ENCODE measurements at regions not wholly inside any gene's neighbourhood (a gene's known extent, or its start where the extent isn't known, plus 50 kb on each side); places are given as distances from the start of the nearest gene placed in this dataset.

GRCh38 chr3:180391001-180391400, 211.0 kb upstream of the TTC14 start:
- TF ChIP-seq CTCF (conservative IDR thresholded peaks at IDR 0.05; ENCODE audit: low read depth, low read length), result no peak
- no peak for DNase-seq (ENCODE audit: low read depth)
- no peak overlapping the region for H3K4me3 ChIP-seq (ENCODE audit: low read depth, low read length)

GRCh38 chr3:180401226-180401625, 200.7 kb upstream of the TTC14 start:
- no peak for DNase-seq (ENCODE audit: low read depth)
- TF ChIP-seq CTCF (conservative IDR thresholded peaks at IDR 0.05; ENCODE audit: low read depth, low read length), result no peak
- no peak overlapping the region for H3K4me3 ChIP-seq (ENCODE audit: low read depth, low read length)

DNA sequence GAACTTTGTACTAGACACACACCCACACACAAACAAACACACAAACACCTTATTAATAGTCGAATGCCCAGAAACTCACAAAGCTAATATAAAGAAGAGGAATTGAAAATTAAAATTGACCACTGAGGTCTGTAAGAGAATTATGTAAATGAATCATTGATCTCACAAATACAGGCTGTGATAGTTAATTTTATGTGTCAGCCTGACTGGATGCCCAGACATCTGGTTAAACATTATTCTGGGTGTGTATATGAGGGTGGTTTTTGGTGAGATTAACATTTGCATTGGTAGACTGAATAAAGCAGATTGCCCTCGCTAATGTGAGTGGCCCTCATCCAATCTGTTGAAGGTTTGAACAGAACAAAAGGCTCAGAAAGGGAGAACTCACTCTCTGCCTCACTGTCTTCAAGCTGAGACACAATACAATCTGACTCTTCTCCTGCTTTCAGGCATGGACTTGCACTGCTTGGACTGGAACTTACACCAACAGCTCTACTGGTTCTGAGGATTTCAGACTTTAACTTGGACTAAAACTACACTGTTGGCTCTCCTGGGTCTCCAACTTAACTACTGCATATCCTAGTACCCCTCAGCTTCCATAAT, 199.4 kb upstream of the TTC14 start:
- no peak for DNase-seq (ENCODE audit: low read depth)
- no peak for TF ChIP-seq CTCF (conservative IDR thresholded peaks at IDR 0.05; ENCODE audit: low read depth, low read length)
- no peak overlapping the region for H3K4me3 ChIP-seq (ENCODE audit: low read depth, low read length)

GRCh38 chr3:180403156-180403555, 198.8 kb upstream of the TTC14 start:
- TF ChIP-seq CTCF (conservative IDR thresholded peaks at IDR 0.05; ENCODE audit: low read depth, low read length), result no peak
- no peak for DNase-seq (ENCODE audit: low read depth)
- no peak overlapping the region for H3K4me3 ChIP-seq (ENCODE audit: low read depth, low read length)

GRCh38 chr3:180408654-180409053, 193.3 kb upstream of the TTC14 start:
- DNase-seq (ENCODE audit: low read depth), result peak; percentile 29
- H3K4me3 ChIP-seq (ENCODE audit: low read depth, low read length), result no peak overlapping the region
- no peak for TF ChIP-seq CTCF (conservative IDR thresholded peaks at IDR 0.05; ENCODE audit: low read depth, low read length)

DNA sequence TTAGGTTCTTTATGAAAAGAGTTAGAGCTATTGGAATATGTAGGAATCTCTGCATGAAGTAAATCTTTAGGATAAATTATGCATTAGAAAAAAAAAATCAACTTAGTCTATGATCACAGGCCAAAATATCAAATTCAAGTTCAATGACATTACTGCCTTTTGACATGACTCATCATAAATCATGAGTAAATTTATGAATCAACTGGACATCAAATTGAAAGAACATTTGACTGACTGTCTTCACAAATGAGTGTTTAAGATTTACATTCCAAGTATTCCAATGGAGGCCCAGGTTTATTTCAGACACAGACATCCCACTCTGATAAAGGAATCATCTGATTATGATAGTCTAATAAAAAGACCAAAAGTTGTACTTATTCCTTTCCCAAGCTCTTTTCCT, 192.8 kb upstream of the TTC14 start:
- TF ChIP-seq CTCF (conservative IDR thresholded peaks at IDR 0.05; ENCODE audit: low read depth, low read length), result no peak
- DNase-seq (ENCODE audit: low read depth), result no peak
- no peak overlapping the region for H3K4me3 ChIP-seq (ENCODE audit: low read depth, low read length)

DNA sequence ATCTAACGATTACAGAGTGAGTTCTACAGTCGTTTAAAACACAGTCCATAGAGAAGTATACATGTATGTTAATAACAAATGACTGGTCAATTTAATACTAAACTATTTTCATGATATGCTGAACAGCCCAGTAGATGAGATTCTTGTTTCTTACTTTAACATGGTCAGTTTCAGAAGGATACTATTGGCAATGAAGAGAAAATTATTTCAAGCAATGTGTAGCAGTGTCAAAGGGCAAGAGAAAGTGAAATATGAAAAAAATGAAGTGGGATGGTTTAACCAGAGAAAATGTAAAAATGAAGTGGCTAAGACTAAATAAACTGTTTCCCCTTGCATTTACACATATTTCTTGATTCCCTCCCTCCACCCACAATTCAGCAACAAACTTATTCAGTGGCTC, 192.1 kb upstream of the TTC14 start:
- no peak for DNase-seq (ENCODE audit: low read depth)
- no peak overlapping the region for H3K4me3 ChIP-seq (ENCODE audit: low read depth, low read length)
- no peak for TF ChIP-seq CTCF (conservative IDR thresholded peaks at IDR 0.05; ENCODE audit: low read depth, low read length)
